PC-3 (cell line): ENCODE measurements at regions not wholly inside any gene's neighbourhood (a gene's known extent, or its start where the extent isn't known, plus 50 kb on each side); places are given as distances from the start of the nearest gene placed in this dataset.

Source experiments
- ATAC-seq: fragments of 200-7000 bp; cut with Tn5 transposase; 2 replicates; pipeline ENCODE4 v1.9.1; 2020; ENCODE audit warnings: mild to moderate bottlenecking, moderate library complexity
- BruUV-seq: library from RNA; stranded (reverse); fragments of 400-500 nt; replicated peaks from 2 replicates; lab custom pipeline; 2021; lab: Mats Ljungman, UMichigan
- CTCF ChIA-PET: fragments of 300-600 bp; sonication (Branson Sonifier 250); formaldehyde crosslinking; loops from one replicate; lab custom pipeline; 2022; ENCODE audit warnings: antibody characterized with exemption; lab: Charles Lee
- POLR2A ChIA-PET: fragments of 300-600 bp; sonication (Branson Sonifier 250); formaldehyde crosslinking; loops from one replicate; lab custom pipeline; 2022; ENCODE audit warnings: antibody characterized with exemption; ENCODE audit not compliant: unreplicated experiment; lab: Charles Lee
- DNase-seq: peaks from one replicate; pipeline ENCODE4 v3.0.0-alpha.2; 2015
- H2AFZ ChIP-seq: fragments of 300-600 bp; sonication (generic); 2 replicates; pipeline ENCODE4 v1.6.0; 2016; ENCODE audit warnings: antibody characterized with exemption, low read length
- H3F3A ChIP-seq: fragments of 300-600 bp; sonication (generic); one replicate; pipeline ENCODE4 v1.6.0; 2017; ENCODE audit warnings: antibody characterized with exemption, low read length, control low read depth, mild to moderate bottlenecking; ENCODE audit not compliant: unreplicated experiment
- H3K27ac ChIP-seq: fragments of 300-600 bp; sonication (generic); 2 replicates; pipeline ENCODE4 v1.5.1; 2016; ENCODE audit warnings: mild to moderate bottlenecking, low read length
- H3K27me3 ChIP-seq: fragments of 300-600 bp; sonication (generic); 2 replicates; pipeline ENCODE4 v1.6.1; 2016; ENCODE audit warnings: low read length, mixed read lengths
- H3K36me3 ChIP-seq: fragments of 300-600 bp; sonication (generic); 2 replicates; pipeline ENCODE4 v1.6.1; 2016; ENCODE audit warnings: low read depth, mixed run types, low read length, mixed read lengths
- H3K4me1 ChIP-seq: fragments of 300-600 bp; sonication (generic); 2 replicates; pipeline ENCODE4 v1.5.1; 2016; ENCODE audit warnings: low read length; ENCODE audit not compliant: insufficient read depth
- H3K4me2 ChIP-seq: fragments of 300-600 bp; sonication (generic); 2 replicates; pipeline ENCODE4 v1.6.0; 2016; ENCODE audit warnings: low read length
- H3K4me3 ChIP-seq: fragments of 300-600 bp; sonication (generic); 2 replicates; pipeline ENCODE4 v1.5.1; 2016; ENCODE audit warnings: mild to moderate bottlenecking, low read length, mixed read lengths
- H3K79me2 ChIP-seq: fragments of 300-600 bp; sonication (generic); 2 replicates; pipeline ENCODE4 v1.6.1; 2017; ENCODE audit warnings: low read length, mixed read lengths
- H3K9ac ChIP-seq: fragments of 300-600 bp; sonication (generic); 2 replicates; pipeline ENCODE4 v1.6.0; 2016; ENCODE audit warnings: mild to moderate bottlenecking, low read length
- H3K9me2 ChIP-seq: fragments of 300-600 bp; sonication (generic); replicated peaks from 2 replicates; pipeline ENCODE4 v1.6.1; 2016; ENCODE audit warnings: mixed run types, low read length, mixed read lengths
- H3K9me3 ChIP-seq: fragments of 300-600 bp; sonication (generic); 2 replicates; pipeline ENCODE4 v1.6.1; 2016; ENCODE audit warnings: low read length, mixed read lengths
- H4K20me1 ChIP-seq: fragments of 300-600 bp; sonication (generic); 2 replicates; pipeline ENCODE4 v1.6.1; 2016; ENCODE audit warnings: low read length, mixed read lengths
- EZH2 ChIP-seq: fragments of 300-600 bp; sonication (generic); IDR thresholded peaks from one replicate; pipeline ENCODE4 v1.6.1; 2017; ENCODE audit warnings: antibody characterized with exemption, mild to moderate bottlenecking, low read length; ENCODE audit not compliant: unreplicated experiment
- EZH2phosphoT487 ChIP-seq: fragments of 300-600 bp; sonication (generic); IDR thresholded peaks from 2 replicates; pipeline ENCODE4 v1.6.1; 2018; ENCODE audit warnings: mild to moderate bottlenecking, antibody characterized with exemption, low read length, borderline replicate concordance
- intact Hi-C: fragments of 100-400 bp; cut with micrococcal nuclease; formaldehyde crosslinking; loops from 2 replicates; pipeline ENCODE4 v1.9.0; 2023
- TF ChIP-seq, protein P1 (sequence below): fragments of 300-600 bp; sonication (generic); conservative IDR thresholded peaks from 2 replicates; pipeline ENCODE4 v1.5.1; 2017; ENCODE audit warnings: antibody characterized with exemption, low read depth, mild to moderate bottlenecking, low read length

DNA sequence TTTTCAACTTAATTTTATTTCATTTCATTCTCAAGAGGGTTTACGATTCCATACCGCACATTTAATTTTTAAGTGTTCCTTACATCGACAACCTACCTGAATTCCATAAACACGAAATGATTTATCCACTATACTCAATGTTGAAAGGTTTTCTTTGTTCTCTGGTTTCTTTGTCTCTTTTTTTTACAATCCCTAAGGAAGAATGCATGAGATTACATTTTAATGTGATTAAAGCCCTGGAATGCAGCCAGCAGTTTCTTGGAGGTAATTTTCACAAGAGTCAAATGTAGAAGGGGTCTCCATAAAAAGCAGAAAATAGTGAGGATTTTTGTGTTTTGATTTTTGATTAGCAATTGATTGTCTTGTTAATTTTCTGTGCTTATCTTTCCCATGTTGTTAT lies 59.2 kb upstream of the ADCY1 start:
- Histone ChIP-seq H3K4me2 (no peak overlapping the region), H3K4me1 (no peaks in the 10 kb centered on the region; the same call in 1 of the 2 replicates), H3K9ac (no peak overlapping the region), H3K27ac (no peak overlapping the region), H2AFZ (no peak overlapping the region), H3F3A (no peaks in the 10 kb centered on the region), H3K9me2 (no peaks in the 10 kb centered on the region), H3K4me3 (no peak overlapping the region), H3K36me3 (no peaks in the 10 kb centered on the region), H3K27me3 (no peaks in the 10 kb centered on the region), H4K20me1 (no peaks in the 10 kb centered on the region), H3K9me3 (peaks cover 7% of the 10 kb centered on the region; the same call in 1 of the 2 replicates), H3K79me2 (no peaks in the 10 kb centered on the region)
- BruUV-seq = no TSS peak
- DNase-seq = no peak
- no peak for ATAC-seq
- ChIA-PET POLR2A (no interaction called here), CTCF (no interaction called here)
- TF ChIP-seq, protein P1, sequence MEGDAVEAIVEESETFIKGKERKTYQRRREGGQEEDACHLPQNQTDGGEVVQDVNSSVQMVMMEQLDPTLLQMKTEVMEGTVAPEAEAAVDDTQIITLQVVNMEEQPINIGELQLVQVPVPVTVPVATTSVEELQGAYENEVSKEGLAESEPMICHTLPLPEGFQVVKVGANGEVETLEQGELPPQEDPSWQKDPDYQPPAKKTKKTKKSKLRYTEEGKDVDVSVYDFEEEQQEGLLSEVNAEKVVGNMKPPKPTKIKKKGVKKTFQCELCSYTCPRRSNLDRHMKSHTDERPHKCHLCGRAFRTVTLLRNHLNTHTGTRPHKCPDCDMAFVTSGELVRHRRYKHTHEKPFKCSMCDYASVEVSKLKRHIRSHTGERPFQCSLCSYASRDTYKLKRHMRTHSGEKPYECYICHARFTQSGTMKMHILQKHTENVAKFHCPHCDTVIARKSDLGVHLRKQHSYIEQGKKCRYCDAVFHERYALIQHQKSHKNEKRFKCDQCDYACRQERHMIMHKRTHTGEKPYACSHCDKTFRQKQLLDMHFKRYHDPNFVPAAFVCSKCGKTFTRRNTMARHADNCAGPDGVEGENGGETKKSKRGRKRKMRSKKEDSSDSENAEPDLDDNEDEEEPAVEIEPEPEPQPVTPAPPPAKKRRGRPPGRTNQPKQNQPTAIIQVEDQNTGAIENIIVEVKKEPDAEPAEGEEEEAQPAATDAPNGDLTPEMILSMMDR = no peak
- TF ChIP-seq EZH2 = no peak
- no peak for TF ChIP-seq EZH2phosphoT487
- intact Hi-C loops = no loop called here

DNA sequence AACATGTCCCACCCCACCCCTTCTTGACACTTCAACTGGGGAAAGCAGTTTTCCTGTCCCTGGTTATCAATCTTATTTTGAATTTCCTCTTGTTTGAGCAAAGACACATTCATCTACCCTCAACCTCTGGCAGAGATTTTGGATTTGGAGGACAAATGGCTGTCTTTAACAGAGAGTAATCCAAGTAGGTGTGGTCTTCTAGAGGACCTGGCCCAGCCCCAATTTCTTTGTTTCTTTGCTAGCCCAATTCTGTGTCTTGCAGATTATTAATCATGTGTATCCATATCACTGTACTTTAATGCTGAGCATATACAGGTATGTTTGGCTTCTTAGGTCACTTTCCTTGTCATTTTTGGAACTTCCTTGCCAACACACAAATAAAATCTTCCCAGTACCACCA lies 58.8 kb upstream of the ADCY1 start:
- Histone ChIP-seq H3K4me1 (no peaks in the 10 kb centered on the region; the same call in 1 of the 2 replicates), H3K9ac (no peak overlapping the region), H3F3A (no peaks in the 10 kb centered on the region), H3K9me2 (no peaks in the 10 kb centered on the region), H3K79me2 (no peaks in the 10 kb centered on the region), H4K20me1 (no peaks in the 10 kb centered on the region), H3K27me3 (no peaks in the 10 kb centered on the region), H3K9me3 (peaks cover 7% of the 10 kb centered on the region; the same call in 1 of the 2 replicates), H3K4me3 (no peak overlapping the region), H3K4me2 (no peak overlapping the region), H3K36me3 (no peaks in the 10 kb centered on the region), H3K27ac (no peak overlapping the region), H2AFZ (no peak overlapping the region)
- ATAC-seq (no peak), DNase-seq (no peak)
- POLR2A ChIA-PET = no interaction called here
- intact Hi-C loops = no loop called here
- TF ChIP-seq EZH2 (no peak), EZH2phosphoT487 (no peak)
- TF ChIP-seq, protein P1 = no peak
- CTCF ChIA-PET = no interaction called here
- no TSS peak for BruUV-seq
